K562 (cell line): ENCODE measurements at regions not wholly inside any gene's neighbourhood (a gene's known extent, or its start where the extent isn't known, plus 50 kb on each side); places are given as distances from the start of the nearest gene placed in this dataset.

Experiments
- ATAC-seq: fragments of 200-7000 bp; cut with Tn5 transposase; 3 replicates; pipeline ENCODE4 v1.9.1; 2020; ENCODE audit warnings: moderate library complexity
- BruUV-seq: library from RNA; stranded (reverse); fragments of 400-500 nt; replicated peaks from 2 replicates; lab custom pipeline; 2021; lab: Mats Ljungman, UMichigan
- CTCF ChIA-PET: fragments of 300-600 bp; formaldehyde crosslinking; extraction: SDS; loops from one replicate; lab custom pipeline; 2021; ENCODE audit warnings: low intra/inter-chr PET ratio; lab: Yijun Ruan, JAX
- POLR2A ChIA-PET: fragments of 300-600, 350-650 bp; sonication (Branson Sonifier 250); formaldehyde crosslinking; extraction: SDS; loops from one replicate; lab custom pipeline; 2021; ENCODE audit warnings: antibody characterized with exemption, inconsistent platforms; lab: Yijun Ruan, JAX
- DNase-seq, 4 experiments: peaks; one replicate each; pipeline versions ENCODE4 v3.0.0 to v3.0.0-alpha.2; 2011 to 2018; ENCODE audit warnings: low spot score in 3 of 4, mixed read lengths in 3 of 4; ENCODE audit errors: extremely low read depth in 1 of 4
- FAIRE-seq: peaks from 2 replicates; lab custom pipeline; 2011; peaks lifted over from hg19 to GRCh38; lab: Jason Lieb, UNC
- H2AFZ ChIP-seq: 2 replicates; pipeline ENCODE4 v1.6.0; 2011; ENCODE audit warnings: low read depth, low read length, control low read depth, inconsistent platforms
- H3K27ac ChIP-seq: fragments of 200-600 bp; 3 replicates; pipeline ENCODE4 v1.8.0; 2011; ENCODE audit warnings: low read depth, mild to moderate bottlenecking, control low read depth, inconsistent platforms, low read length, moderate library complexity, mixed read lengths; ENCODE audit errors: extremely low read depth
- H3K27me3 ChIP-seq, 2 experiments: fragments of 300-600 bp in 1 of 2; 2 replicates in 1 of 2; 3 replicates in 1 of 2; pipeline versions ENCODE4 v1.6.0 to v1.8.0; 2011; ENCODE audit warnings: inconsistent platforms in 2 of 2, low read length in 2 of 2, mild to moderate bottlenecking in 1 of 2, mixed read lengths in 1 of 2, moderate library complexity in 1 of 2; ENCODE audit not compliant: control insufficient read depth in 2 of 2, insufficient read depth in 2 of 2
- H3K36me3 ChIP-seq: fragments of 300-600 bp; 3 replicates; pipeline ENCODE4 v1.8.0; 2011; ENCODE audit warnings: mild to moderate bottlenecking, low read length, inconsistent platforms; ENCODE audit not compliant: control insufficient read depth, insufficient read depth
- H3K4me1 ChIP-seq, 2 experiments: fragments of 200-600 bp in 1 of 2; replicated peaks in 1 of 2; 2 replicates in 1 of 2; 3 replicates in 1 of 2; pipeline versions ENCODE4 v1.5.1 to v1.8.0; 2011; ENCODE audit warnings: inconsistent platforms in 2 of 2, low read length in 2 of 2, mild to moderate bottlenecking in 1 of 2, mixed read lengths in 1 of 2, moderate library complexity in 1 of 2; ENCODE audit not compliant: control insufficient read depth in 2 of 2, insufficient read depth in 2 of 2
- H3K4me2 ChIP-seq: 2 replicates; pipeline ENCODE4 v1.6.1; 2011; ENCODE audit warnings: low read length, control low read depth, inconsistent platforms, mixed read lengths; ENCODE audit not compliant: insufficient read depth
- H3K4me3 ChIP-seq: fragments of 200-600 bp; sonication (generic), shearing (Covaris generic); 2 replicates; pipeline ENCODE4 v1.5.1; 2016; ENCODE audit warnings: control low read depth, inconsistent platforms
- H3K79me2 ChIP-seq: fragments of 200-600 bp; 3 replicates; pipeline ENCODE4 v1.8.0; 2011; ENCODE audit warnings: low read length, inconsistent platforms; ENCODE audit not compliant: control insufficient read depth, insufficient read depth
- H3K9ac ChIP-seq, 2 experiments: 2 replicates each; pipeline versions ENCODE4 v1.6.0 to v1.6.1; 2011; ENCODE audit warnings: low read depth in 2 of 2, low read length in 2 of 2, control low read depth in 1 of 2, inconsistent platforms in 1 of 2, mild to moderate bottlenecking in 1 of 2, mixed read lengths in 1 of 2; ENCODE audit not compliant: insufficient read depth in 1 of 2
- H3K9me1 ChIP-seq: one replicate; pipeline ENCODE4 v1.6.0; 2011; ENCODE audit warnings: inconsistent platforms, mild to moderate bottlenecking, low read length, moderate library complexity; ENCODE audit not compliant: control insufficient read depth, insufficient read depth
- H3K9me3 ChIP-seq: replicated peaks from 2 replicates; pipeline ENCODE4 v1.5.1; 2011; ENCODE audit warnings: low read depth, low read length, inconsistent platforms; ENCODE audit not compliant: control insufficient read depth, insufficient read depth
- H4K20me1 ChIP-seq: replicated peaks from 2 replicates; pipeline ENCODE4 v1.6.1; 2011; ENCODE audit warnings: low read length, inconsistent platforms, mixed read lengths; ENCODE audit not compliant: control insufficient read depth, insufficient read depth
- BRCA1 ChIP-seq, 2 experiments: fragments of 450-650 bp in 1 of 2; sonication (generic) in 1 of 2; formaldehyde crosslinking in 1 of 2; IDR thresholded peaks; 2 replicates each; pipeline versions ENCODE4 v1.5.0 to v1.6.1; 2017 to 2020; ENCODE audit warnings: mild to moderate bottlenecking in 1 of 2, missing genetic modification reagents in 1 of 2
- BRF2 ChIP-seq: IDR thresholded peaks from 3 replicates; pipeline ENCODE4 v1.6.1; 2011; ENCODE audit warnings: borderline replicate concordance, mild to moderate bottlenecking; ENCODE audit not compliant: insufficient read length, insufficient read depth
- CSDE1 ChIP-seq, 2 experiments: fragments of 450-650 bp; IDR thresholded peaks; 2 replicates each; pipeline ENCODE4 v1.6.1; 2016; ENCODE audit warnings: mild to moderate bottlenecking in 1 of 2
- CTBP1 ChIP-seq: fragments of 450-650 bp; IDR thresholded peaks from 2 replicates; pipeline ENCODE4 v1.6.1; 2016; ENCODE audit warnings: borderline replicate concordance
- CXXC5 ChIP-seq: fragments of 250-450 bp; sonication (Bioruptor Pico); IDR thresholded peaks from 2 replicates; pipeline ENCODE4 v1.8.0; 2022; ENCODE audit warnings: inconsistent platforms, mild to moderate bottlenecking, moderate library complexity
- E2F4 ChIP-seq: sonication (generic); formaldehyde crosslinking; IDR thresholded peaks from 2 replicates; pipeline ENCODE4 v1.8.0; 2022; ENCODE audit warnings: mild to moderate bottlenecking, low read depth, missing genetic modification reagents
- ETV1 ChIP-seq: fragments of 450-650 bp; conservative IDR thresholded peaks from 2 replicates; pipeline ENCODE4 v1.6.1; 2016; ENCODE audit warnings: missing genetic modification characterization, control low read depth, low read depth, missing compliant biosample characterization
- HCFC1 ChIP-seq: IDR thresholded peaks from 2 replicates; pipeline ENCODE4 v1.6.1; 2012; ENCODE audit warnings: low read depth, low read length, improper control_type of control experiment
- PHF8 ChIP-seq: fragments of 200-600 bp; sonication (generic); IDR thresholded peaks from 2 replicates; pipeline ENCODE4 v1.6.1; 2012; ENCODE audit warnings: mixed run types, mild to moderate bottlenecking, inconsistent platforms, low read length, moderate library complexity, borderline replicate concordance
- PYGO2 ChIP-seq: fragments of 450-650 bp; IDR thresholded peaks from 2 replicates; pipeline ENCODE4 v1.6.1; 2016; ENCODE audit warnings: mild to moderate bottlenecking, missing genetic modification characterization, moderate library complexity, missing compliant biosample characterization
- RBFOX2 ChIP-seq: fragments of 200-400 bp; formaldehyde crosslinking; IDR thresholded peaks from 2 replicates; pipeline ENCODE4 v1.6.1; 2017; ENCODE audit warnings: low read depth, mild to moderate bottlenecking, low read length, moderate library complexity
- RBM22 ChIP-seq: fragments of 200-400 bp; formaldehyde crosslinking; IDR thresholded peaks from 2 replicates; pipeline ENCODE4 v1.6.1; 2018; ENCODE audit warnings: low read length, low read depth; ENCODE audit not compliant: poor library complexity, severe bottlenecking
- THRAP3 ChIP-seq: fragments of 450-650 bp; IDR thresholded peaks from 2 replicates; pipeline ENCODE4 v1.6.1; 2016; ENCODE audit warnings: mild to moderate bottlenecking, inconsistent platforms, borderline replicate concordance
- ZNF146 ChIP-seq: IDR thresholded peaks from one replicate; pipeline ENCODE4 v1.6.1; 2018; ENCODE audit warnings: missing compliant biosample characterization; ENCODE audit not compliant: unreplicated experiment
- ZNF253 ChIP-seq: fragments of 250-450 bp; sonication (Bioruptor Pico); conservative IDR thresholded peaks from 2 replicates; pipeline ENCODE4 v1.6.1; 2021; ENCODE audit warnings: mild to moderate bottlenecking
- ZNF395 ChIP-seq: fragments of 200-800 bp; sonication (Bioruptor generic); IDR thresholded peaks from 2 replicates; pipeline ENCODE4 v1.6.1; 2017; ENCODE audit warnings: missing genetic modification characterization, missing compliant biosample characterization
- ZNF449 ChIP-seq: fragments of 250-450 bp; sonication (Bioruptor Pico); IDR thresholded peaks from 2 replicates; pipeline ENCODE4 v1.8.0; 2022; ENCODE audit warnings: moderate library complexity, mild to moderate bottlenecking, inconsistent platforms
- ZNF75A ChIP-seq: fragments of 450-650 bp; formaldehyde crosslinking; IDR thresholded peaks from 2 replicates; pipeline ENCODE4 v1.4.0; 2020; ENCODE audit warnings: mild to moderate bottlenecking
- WGBS: fragments of 100-300 bp; shearing (Covaris generic); methylation state at CpG from one replicate; pipeline ENCODE4 v1.1.6; 2016; ENCODE audit warnings: low coverage, mixed read lengths; ENCODE audit not compliant: insufficient coverage; ENCODE audit errors: missing lambda C conversion rate; 5-methylcytosine and 5-hydroxymethylcytosine counted together
- in situ Hi-C: fragments of 300-500 bp; cut with MboI; formaldehyde crosslinking; loops from 4 replicates; pipeline ENCODE4 v1.15.0; 2018; ENCODE audit warnings: inconsistent platforms, mixed read lengths
- intact Hi-C: fragments of 100-400 bp; cut with micrococcal nuclease; formaldehyde crosslinking; loops from 2 replicates; pipeline ENCODE4 v1.14.2; 2022

GRCh38 chr4:177107288-177107921 lies 202.3 kb upstream of the NEIL3 start:
- in situ Hi-C loops (no loop called here), intact Hi-C loops (no loop called here)
- no peak for FAIRE-seq
- Histone ChIP-seq H3K9ac (no peak overlapping the region), H3K9me3 (no peaks in the 10 kb centered on the region), H3K9me1 (no peaks in the 10 kb centered on the region), H3K27me3 (no peaks in the 10 kb centered on the region), H2AFZ (no peak overlapping the region), H3K4me1 (no peaks in the 10 kb centered on the region), H3K36me3 (no peaks in the 10 kb centered on the region), H3K4me2 (no peak overlapping the region), H3K4me3 (no peak overlapping the region), H3K79me2 (no peaks in the 10 kb centered on the region), H3K27ac (no peak overlapping the region), H4K20me1 (no peaks in the 10 kb centered on the region)
- ChIA-PET POLR2A (no interaction called here), CTCF (no interaction called here)
- BruUV-seq: no TSS peak
- 0% methylated on average over 4 of the region's 4 CpGs for WGBS
- no peak for TF ChIP-seq CSDE1 (IDR thresholded peaks at IDR 0.05)
- TF ChIP-seq ETV1 (tag): no peak
- no peak for TF ChIP-seq CXXC5 (CRISPR knock-in tag)
- no peak for TF ChIP-seq ZNF395 (CRISPR knock-in tag)
- no peak for TF ChIP-seq PHF8
- no peak for TF ChIP-seq RBFOX2
- no peak for TF ChIP-seq RBM22
- no peak for TF ChIP-seq PYGO2 (tag)
- TF ChIP-seq ZNF75A: no peak
- no peak for TF ChIP-seq ZNF146 (CRISPR knock-in tag)
- TF ChIP-seq ZNF253 (CRISPR knock-in tag): no peak
- no peak for TF ChIP-seq E2F4 (CRISPR knock-in tag)
- TF ChIP-seq ZNF449 (CRISPR knock-in tag): no peak
- no peak for TF ChIP-seq CTBP1
- TF ChIP-seq THRAP3: no peak
- TF ChIP-seq BRF2: no peak
- TF ChIP-seq HCFC1: no peak
- TF ChIP-seq BRCA1 (IDR thresholded peaks at IDR 0.05): no peak
- TF ChIP-seq BRCA1 (CRISPR knock-in tag; IDR thresholded peaks at IDR 0.05): no peak
- DNase-seq: no peak
- no peak for ATAC-seq
